EH (cell line): ENCODE measurements at regions not wholly inside any gene's neighbourhood (a gene's known extent, or its start where the extent isn't known, plus 50 kb on each side); places are given as distances from the start of the nearest gene placed in this dataset.
"Not testable (repeated sequence)": the region's sequence is repeated elsewhere in the genome, so short reads cannot be mapped to it uniquely, and the experiment has no call there.

ENCODE experiments used
- DNase-seq: peaks from one replicate; pipeline ENCODE4 v3.0.0-alpha.2; 2015; ENCODE audit warnings: low read depth

- DNase-seq, result no peak
Observed at GRCh38 chr2:153420394-153420793, 58.2 kb downstream of the RPRM start.

- DNase-seq, result no peak
Observed at GRCh38 chr2:153417077-153417476, 61.5 kb downstream of the RPRM start.

GRCh38 chr2:153416071-153416470, 62.5 kb downstream of the RPRM start:
- DNase-seq, result no peak

- no peak for DNase-seq
Observed at GRCh38 chr2:153408710-153409385, 69.7 kb downstream of the RPRM start.

GRCh38 chr2:153405196-153405595, 73.4 kb downstream of the RPRM start:
- DNase-seq, result no peak

- no peak for DNase-seq
Observed at GRCh38 chr2:153404792-153405191, 73.8 kb downstream of the RPRM start.

GRCh38 chr2:153403940-153404339, 74.6 kb downstream of the RPRM start:
- no peak for DNase-seq

GRCh38 chr2:153403352-153403751, 75.2 kb downstream of the RPRM start:
- DNase-seq, result not testable (repeated sequence)

GRCh38 chr2:153394686-153395085, 83.9 kb downstream of the RPRM start:
- no peak for DNase-seq

GRCh38 chr2:153394247-153394646, 84.3 kb downstream of the RPRM start:
- DNase-seq, result no peak

GRCh38 chr2:153393518-153393917, 85.0 kb downstream of the RPRM start:
- no peak for DNase-seq

GRCh38 chr2:153391131-153391530, 87.4 kb downstream of the RPRM start:
- DNase-seq, result no peak

GRCh38 chr2:153388246-153388645, 90.3 kb downstream of the RPRM start:
- DNase-seq, result no peak

- no peak for DNase-seq
Observed at GRCh38 chr2:153387203-153387602, 91.4 kb downstream of the RPRM start.

GRCh38 chr2:153386481-153386897, 92.1 kb downstream of the RPRM start:
- no peak for DNase-seq

- DNase-seq, result no peak
Observed at GRCh38 chr2:153373510-153374279, 104.9 kb downstream of the RPRM start.

- no peak for DNase-seq
Observed at GRCh38 chr2:153360239-153360638, 118.3 kb downstream of the RPRM start.

GRCh38 chr2:153354377-153354776, 124.2 kb downstream of the RPRM start:
- DNase-seq, result no peak

GRCh38 chr2:153349603-153350002, 129.0 kb downstream of the RPRM start:
- no peak for DNase-seq

- no peak for DNase-seq
Observed at GRCh38 chr2:153347818-153348495, 130.6 kb downstream of the RPRM start.

- DNase-seq, result no peak
Observed at GRCh38 chr2:153320879-153321278, 157.7 kb downstream of the RPRM start.

GRCh38 chr2:153311432-153311831, 167.1 kb downstream of the RPRM start:
- no peak for DNase-seq

- no peak for DNase-seq
Observed at GRCh38 chr2:153308466-153308865, 170.1 kb downstream of the RPRM start.
